RWPE1 (cell line): ENCODE measurements at regions not wholly inside any gene's neighbourhood (a gene's known extent, or its start where the extent isn't known, plus 50 kb on each side); places are given as distances from the start of the nearest gene placed in this dataset.
"Not testable (repeated sequence)": the region's sequence is repeated elsewhere in the genome, so short reads cannot be mapped to it uniquely, and the experiment has no call there.

Source experiments
- CTCF ChIA-PET: fragments of 350-600 bp; sonication (Branson Sonifier 250); formaldehyde crosslinking; extraction: SDS; loops from one replicate; lab custom pipeline; 2021; lab: Yijun Ruan, JAX
- POLR2A ChIA-PET: fragments of 400-600 bp; formaldehyde crosslinking; extraction: SDS; loops from one replicate; lab custom pipeline; 2020; ENCODE audit warnings: antibody characterized with exemption; ENCODE audit not compliant: low non-redundant PET; lab: Yijun Ruan, JAX
- DNase-seq: peaks from one replicate; pipeline ENCODE4 v3.0.0; 2012; ENCODE audit warnings: low spot score
- H3K27ac ChIP-seq: fragments of 450-650 bp; 2 replicates; pipeline ENCODE4 v1.5.1; 2017
- CTCF ChIP-seq: fragments of 450-650 bp; conservative IDR thresholded peaks from 2 replicates; pipeline ENCODE4 v1.5.1; 2017; ENCODE audit warnings: low read depth, mild to moderate bottlenecking

GRCh38 chr14:85075694-85076476 lies 454.1 kb upstream of the FLRT2 start:
- no peak overlapping the region for H3K27ac ChIP-seq
- ChIA-PET CTCF (no interaction called here), POLR2A (no interaction called here)
- peak; percentile 8 for DNase-seq
- TF ChIP-seq CTCF: no peak

GRCh38 chr14:85077716-85078115 lies 452.2 kb upstream of the FLRT2 start:
- CTCF ChIA-PET, POLR2A ChIA-PET, H3K27ac ChIP-seq, DNase-seq: not testable (repeated sequence)

GRCh38 chr14:85079842-85080730 lies 449.9 kb upstream of the FLRT2 start:
- ChIA-PET POLR2A (no interaction called here), CTCF (interaction anchor here (0.6 kb wide), 1 partner anchor 69 kb away, joined by 3 read pairs; no protein-coding TSS in a partner anchor)
- DNase-seq: no peak
- TF ChIP-seq CTCF: no peak
- H3K27ac ChIP-seq: no peak overlapping the region

- POLR2A ChIA-PET: no interaction called here
Observed at GRCh38 chr14:85084344-85084743, 445.6 kb upstream of the FLRT2 start.

GRCh38 chr14:85085981-85086380 lies 444.0 kb upstream of the FLRT2 start:
- DNase-seq: no peak
- no peak for TF ChIP-seq CTCF
- ChIA-PET CTCF (no interaction called here), POLR2A (no interaction called here)
- H3K27ac ChIP-seq: no peak overlapping the region

More at GRCh38 chr14:85084344-85084743, 445.6 kb upstream of the FLRT2 start:
- no peak overlapping the region for H3K27ac ChIP-seq
- DNase-seq: no peak
- CTCF ChIA-PET: no interaction called here
- no peak for TF ChIP-seq CTCF

GRCh38 chr14:85087201-85087600 lies 442.7 kb upstream of the FLRT2 start:
- DNase-seq: no peak
- H3K27ac ChIP-seq: no peak overlapping the region
- ChIA-PET POLR2A (no interaction called here), CTCF (interaction anchor here (0.6 kb wide), 1 partner anchor 1208 kb away, joined by 3 read pairs; no protein-coding TSS in a partner anchor)
- TF ChIP-seq CTCF: no peak
